Activated CD8-positive, alpha-beta T cell treated with anti-CD3 and anti-CD28 coated beads, Interleukin-2, amount 10 ng/mL, durations not matched to agents 7 days and 5 days (primary cell): ENCODE measurements at regions not wholly inside any gene's neighbourhood (a gene's known extent, or its start where the extent isn't known, plus 50 kb on each side); places are given as distances from the start of the nearest gene placed in this dataset.
A peak's percentile ranks its signal among the peaks of the same experiment; 100 is the strongest.
"Not testable (repeated sequence)": the region's sequence is repeated elsewhere in the genome, so short reads cannot be mapped to it uniquely, and the experiment has no call there.

ENCODE experiments used
- ATAC-seq: fragments of 150-1000 bp; cut with Tn5 transposase; one replicate; pipeline ENCODE4 v1.10.0; 2021; ENCODE audit warnings: moderate library complexity
- CTCF ChIA-PET: fragments of 350-600 bp; sonication (Branson Sonifier 250); formaldehyde crosslinking; loops from one replicate; lab custom pipeline; 2021; ENCODE audit warnings: antibody characterized with exemption; lab: Charles Lee
- POLR2A ChIA-PET: fragments of 350-600 bp; sonication (Branson Sonifier 250); formaldehyde crosslinking; loops from one replicate; lab custom pipeline; 2021; ENCODE audit warnings: antibody characterized with exemption; lab: Charles Lee
- DNase-seq: peaks from one replicate; pipeline ENCODE4 v3.0.0-alpha.2; 2020
- H3K27ac Mint-ChIP-seq: one replicate; pipeline ENCODE4 v1.8.0; 2021; ENCODE audit warnings: mild to moderate bottlenecking, mixed read lengths
- H3K27me3 Mint-ChIP-seq: one replicate; pipeline ENCODE4 v1.8.0; 2021; ENCODE audit warnings: low read depth, mixed read lengths
- H3K36me3 Mint-ChIP-seq: one replicate; pipeline ENCODE4 v1.8.0; 2021; ENCODE audit warnings: low read depth, mixed read lengths
- H3K4me1 Mint-ChIP-seq: one replicate; pipeline ENCODE4 v1.8.0; 2021; ENCODE audit warnings: low read depth, mixed read lengths
- H3K4me3 Mint-ChIP-seq: one replicate; pipeline ENCODE4 v1.8.0; 2021; ENCODE audit warnings: mild to moderate bottlenecking, mixed read lengths
- H3K9me3 Mint-ChIP-seq: one replicate; pipeline ENCODE4 v1.8.0; 2022; ENCODE audit warnings: mixed read lengths; ENCODE audit not compliant: insufficient read depth

DNA sequence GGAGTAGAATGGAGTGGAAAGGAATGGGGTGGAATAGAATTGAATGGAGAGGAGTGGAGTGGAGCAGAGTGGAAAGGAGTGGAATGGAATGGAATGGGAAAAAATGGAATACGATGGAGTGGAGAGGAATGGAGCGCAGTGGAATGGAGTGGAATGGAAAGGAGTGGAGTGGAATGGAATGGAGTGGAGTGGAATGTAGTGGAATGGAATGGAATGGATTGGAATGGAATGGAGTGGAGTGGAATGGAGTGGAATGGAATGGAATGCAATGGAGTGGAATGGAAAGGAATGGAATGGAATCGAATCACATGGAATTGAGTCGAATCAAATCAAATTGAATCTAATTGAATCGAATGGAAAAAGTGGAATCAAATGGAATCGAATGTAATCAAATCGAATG lies 1016.1 kb downstream of the CDY1 start:
- Mint-ChIP-seq H3K9me3 (peaks cover 4% of the 10 kb centered on the region), H3K4me1 (no peaks in the 10 kb centered on the region), H3K36me3 (peaks cover 10% of the 10 kb centered on the region), H3K27ac (no peak overlapping the region), H3K4me3 (no peak overlapping the region), H3K27me3 (no peaks in the 10 kb centered on the region)
- ATAC-seq (no peak), DNase-seq (no peak)
- ChIA-PET POLR2A (no interaction called here), CTCF (no interaction called here)

DNA sequence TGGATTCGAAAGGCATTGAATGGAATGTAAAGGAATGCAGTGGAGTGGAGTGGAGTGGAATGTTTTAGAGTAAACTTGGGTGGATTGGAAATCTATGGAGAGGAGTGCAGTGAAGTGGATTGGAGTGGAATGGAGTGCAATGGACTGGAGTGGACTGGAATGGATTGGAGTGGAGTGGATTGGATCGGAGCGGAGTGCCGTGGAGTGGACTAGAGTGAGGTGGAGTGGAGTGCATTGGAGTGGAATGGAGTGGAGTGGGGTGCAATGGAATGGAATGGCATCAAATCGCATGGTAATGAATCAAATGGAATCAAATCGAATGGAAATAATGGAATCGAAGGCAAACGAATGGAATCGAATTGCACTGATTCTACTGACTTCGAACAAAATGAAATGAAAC lies 1023.9 kb downstream of the CDY1 start:
- H3K27ac Mint-ChIP-seq, H3K9me3 Mint-ChIP-seq, ATAC-seq, DNase-seq, H3K4me1 Mint-ChIP-seq, CTCF ChIA-PET, H3K27me3 Mint-ChIP-seq, H3K36me3 Mint-ChIP-seq, H3K4me3 Mint-ChIP-seq, POLR2A ChIA-PET: not testable (repeated sequence)

DNA sequence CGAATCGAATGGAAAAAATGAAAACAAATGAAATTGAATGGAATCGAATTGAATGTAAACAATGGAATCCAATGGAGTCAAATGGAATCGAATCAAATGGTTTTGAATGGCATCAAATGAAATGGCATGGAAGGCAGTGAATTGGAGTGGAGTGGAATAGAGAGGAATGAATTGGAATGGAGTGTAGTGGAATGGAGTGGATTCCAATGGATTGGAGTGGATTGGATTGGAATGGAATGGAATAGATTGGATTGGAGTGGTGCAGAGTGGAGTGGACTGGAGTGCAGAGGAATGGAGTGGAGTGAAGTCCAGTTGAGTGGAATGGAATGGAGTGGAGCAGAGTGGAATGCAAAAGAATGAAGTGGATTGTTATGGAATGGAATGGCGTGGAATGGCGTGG lies 1026.3 kb downstream of the CDY1 start:
- H3K4me3 Mint-ChIP-seq, H3K27ac Mint-ChIP-seq, DNase-seq, CTCF ChIA-PET, POLR2A ChIA-PET, H3K36me3 Mint-ChIP-seq, ATAC-seq, H3K4me1 Mint-ChIP-seq, H3K27me3 Mint-ChIP-seq, H3K9me3 Mint-ChIP-seq: not testable (repeated sequence)

DNA sequence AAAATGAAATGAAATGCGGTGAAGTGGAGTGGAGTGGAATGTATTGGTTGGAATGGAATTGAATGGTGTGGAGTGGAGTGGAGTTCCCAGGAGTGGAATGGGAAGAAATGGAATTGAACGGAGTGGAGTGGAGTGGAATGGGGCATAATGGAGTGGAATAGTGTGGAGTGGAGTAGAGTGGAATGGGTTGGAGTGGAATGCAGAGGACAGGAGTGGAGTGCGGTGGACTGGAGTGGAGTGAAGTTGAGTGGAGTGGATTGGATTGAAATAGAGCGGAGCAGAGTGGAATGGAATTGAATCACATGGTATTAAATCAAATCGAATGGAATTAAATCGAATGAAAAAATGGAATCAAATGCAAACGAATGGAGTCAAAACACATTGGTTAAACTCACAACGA lies 1042.3 kb downstream of the CDY1 start:
- DNase-seq, ATAC-seq, CTCF ChIA-PET, POLR2A ChIA-PET, H3K4me3 Mint-ChIP-seq, H3K36me3 Mint-ChIP-seq, H3K9me3 Mint-ChIP-seq, H3K27ac Mint-ChIP-seq, H3K4me1 Mint-ChIP-seq, H3K27me3 Mint-ChIP-seq: not testable (repeated sequence)

DNA sequence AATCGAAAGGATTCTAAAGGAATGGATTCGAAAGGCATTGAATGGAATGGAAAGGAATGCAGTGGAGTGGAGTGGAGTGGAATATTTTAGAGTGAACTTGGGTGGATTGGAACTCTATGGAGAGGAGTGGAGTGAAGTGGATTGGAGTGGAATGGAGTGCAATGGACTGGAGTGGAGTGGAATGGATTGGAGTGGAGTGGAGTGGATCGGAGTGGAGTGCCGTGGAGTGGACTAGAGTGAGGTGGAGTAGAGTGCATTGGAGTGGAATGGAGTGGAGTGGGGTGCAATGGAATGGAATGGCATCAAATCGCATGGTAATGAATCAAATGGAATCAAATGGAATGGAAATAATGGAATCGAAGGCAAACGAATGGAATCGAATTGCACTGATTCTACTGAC lies 1044.8 kb downstream of the CDY1 start:
- Mint-ChIP-seq H3K36me3 (peaks cover 22% of the 10 kb centered on the region), H3K9me3 (peaks cover 25% of the 10 kb centered on the region)
- H3K4me1 Mint-ChIP-seq, H3K4me3 Mint-ChIP-seq, ATAC-seq, DNase-seq, H3K27ac Mint-ChIP-seq, CTCF ChIA-PET, POLR2A ChIA-PET, H3K27me3 Mint-ChIP-seq: not testable (repeated sequence)

DNA sequence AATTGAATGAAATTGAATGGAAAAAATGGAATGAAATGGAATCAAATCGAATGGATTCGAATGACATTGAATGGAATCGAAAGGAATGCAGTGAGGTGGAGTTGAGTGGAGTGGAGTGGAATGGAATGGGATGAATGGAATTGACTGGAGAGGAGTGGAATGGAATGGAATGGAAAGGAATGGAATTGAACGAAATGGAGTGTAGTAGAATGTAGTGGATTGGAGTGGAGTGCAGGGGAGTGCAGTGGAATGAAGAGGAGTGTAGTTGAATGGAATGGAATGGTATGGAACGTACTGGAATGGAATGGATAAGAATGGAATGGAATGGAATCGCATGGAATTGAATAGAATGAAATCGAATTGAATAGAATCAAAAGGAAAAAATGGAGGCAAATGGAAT lies 1047.3 kb downstream of the CDY1 start:
- CTCF ChIA-PET, ATAC-seq, DNase-seq, POLR2A ChIA-PET, H3K27ac Mint-ChIP-seq, H3K27me3 Mint-ChIP-seq, H3K4me1 Mint-ChIP-seq, H3K4me3 Mint-ChIP-seq: not testable (repeated sequence)
- peaks cover 23% of the 10 kb centered on the region for H3K9me3 Mint-ChIP-seq
- H3K36me3 Mint-ChIP-seq = peaks cover 18% of the 10 kb centered on the region

DNA sequence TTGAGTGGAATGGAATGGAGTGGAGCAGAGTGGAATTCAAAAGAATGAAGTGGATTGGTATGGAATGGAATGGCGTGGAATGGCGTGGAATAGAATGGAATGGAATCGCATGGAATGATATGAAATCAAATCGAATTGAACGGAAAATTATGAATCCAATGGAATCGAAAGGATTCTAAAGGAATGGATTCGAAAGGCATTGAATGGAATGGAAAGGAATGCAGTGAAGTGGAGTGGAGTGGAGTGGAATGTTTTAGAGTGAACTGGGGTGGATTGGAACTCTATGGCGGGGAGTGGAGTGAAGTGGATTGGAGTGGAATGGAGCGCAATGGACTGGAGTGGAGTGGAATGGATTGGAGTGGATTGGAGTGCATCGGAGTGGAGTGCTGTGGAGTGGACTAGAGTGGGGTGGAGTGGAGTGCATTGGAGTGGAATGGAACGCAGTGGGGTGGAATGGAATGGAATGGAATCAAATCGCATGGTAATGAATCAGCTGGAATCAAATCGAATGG lies 1048.5 kb downstream of the CDY1 start:
- ATAC-seq, POLR2A ChIA-PET, CTCF ChIA-PET, H3K27ac Mint-ChIP-seq, H3K27me3 Mint-ChIP-seq, H3K4me1 Mint-ChIP-seq, H3K4me3 Mint-ChIP-seq: not testable (repeated sequence)
- Mint-ChIP-seq H3K36me3 (peaks cover 16% of the 10 kb centered on the region), H3K9me3 (peaks cover 17% of the 10 kb centered on the region)
- DNase-seq = peak; percentile 41

DNA sequence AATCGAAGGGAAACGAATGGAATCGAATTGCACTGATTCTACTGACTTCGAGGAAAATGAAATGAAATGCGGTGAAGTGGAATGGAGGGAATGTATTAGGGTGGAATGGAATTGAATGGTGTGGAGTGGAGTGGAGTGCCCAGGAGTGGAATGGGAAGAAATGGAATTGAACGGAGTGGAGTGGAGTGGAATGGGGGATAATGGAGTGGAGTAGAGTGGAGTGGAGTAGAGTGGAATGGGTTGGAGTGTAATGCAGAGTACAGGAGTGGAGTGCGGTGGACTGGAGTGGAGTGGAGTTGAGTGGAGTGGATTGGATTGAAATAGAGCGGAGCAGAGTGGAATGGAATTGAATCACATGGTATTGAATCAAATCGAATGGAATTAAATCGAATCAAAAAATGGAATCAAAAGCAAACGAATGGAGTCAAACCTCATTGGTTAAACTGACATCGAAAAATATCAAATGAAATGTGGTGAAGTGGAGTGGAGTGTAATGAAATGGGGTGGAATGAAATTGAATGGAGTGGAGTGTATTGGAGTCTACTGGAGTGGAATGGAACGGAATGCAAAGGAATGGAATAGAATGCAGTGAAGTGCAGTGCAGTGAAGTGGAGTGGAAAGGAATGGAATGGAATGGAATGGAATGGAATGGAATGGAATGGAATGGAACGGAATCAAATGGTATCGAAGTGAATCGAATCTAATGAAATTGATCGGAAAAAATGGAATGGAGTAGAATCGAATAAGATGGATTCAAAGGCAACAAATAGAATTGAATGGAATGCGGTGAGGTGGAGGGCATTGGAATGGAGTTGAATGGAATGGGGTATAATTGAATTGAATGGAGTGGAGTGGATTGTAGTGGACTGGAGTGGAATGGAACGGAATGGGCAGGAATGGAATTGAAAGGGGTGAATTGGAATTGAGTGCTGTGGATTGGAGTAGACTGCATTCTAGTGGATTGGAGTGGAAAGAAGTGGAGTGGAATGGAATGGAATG lies 1049.3 kb downstream of the CDY1 start:
- peaks cover 17% of the 10 kb centered on the region for H3K9me3 Mint-ChIP-seq
- ATAC-seq, POLR2A ChIA-PET, H3K4me3 Mint-ChIP-seq, H3K27me3 Mint-ChIP-seq, H3K27ac Mint-ChIP-seq, H3K4me1 Mint-ChIP-seq, CTCF ChIA-PET: not testable (repeated sequence)
- peaks cover 16% of the 10 kb centered on the region for H3K36me3 Mint-ChIP-seq
- DNase-seq = peak; percentile 50
